KMS-11 (cell line): ENCODE measurements at regions not wholly inside any gene's neighbourhood (a gene's known extent, or its start where the extent isn't known, plus 50 kb on each side); places are given as distances from the start of the nearest gene placed in this dataset.

Experiments used
- H2AFZ ChIP-seq: fragments of 200-600 bp; sonication (generic); 2 replicates; pipeline ENCODE4 v1.6.1; 2016; ENCODE audit warnings: antibody characterized with exemption, mixed run types, low read depth
- H3K27ac ChIP-seq: fragments of 200-600 bp; sonication (generic); 2 replicates; pipeline ENCODE4 v1.6.1; 2016; ENCODE audit warnings: mild to moderate bottlenecking, mixed run types
- H3K27me3 ChIP-seq: fragments of 200-600 bp; sonication (generic); 2 replicates; pipeline ENCODE4 v1.6.1; 2017; ENCODE audit warnings: mild to moderate bottlenecking, low read depth, mixed run types, moderate library complexity; ENCODE audit not compliant: insufficient read depth
- H3K36me3 ChIP-seq: fragments of 200-600 bp; sonication (generic); 2 replicates; pipeline ENCODE4 v1.6.1; 2017; ENCODE audit warnings: mild to moderate bottlenecking, mixed run types; ENCODE audit not compliant: insufficient read depth
- H3K4me1 ChIP-seq: fragments of 200-600 bp; sonication (generic); 2 replicates; pipeline ENCODE4 v1.6.1; 2016; ENCODE audit warnings: mild to moderate bottlenecking, low read depth, mixed run types; ENCODE audit not compliant: poor library complexity, severe bottlenecking
- H3K4me2 ChIP-seq: fragments of 200-600 bp; sonication (generic); 2 replicates; pipeline ENCODE4 v1.7.0; 2016; ENCODE audit warnings: mild to moderate bottlenecking, mixed run types
- H3K4me3 ChIP-seq: fragments of 200-600 bp; sonication (generic); IDR thresholded peaks from 2 replicates; pipeline ENCODE4 v1.6.1; 2017; ENCODE audit warnings: low read depth, low read length, mixed read lengths; ENCODE audit not compliant: insufficient read depth
- H3K79me2 ChIP-seq: fragments of 200-600 bp; sonication (generic); 2 replicates; pipeline ENCODE4 v1.6.1; 2016; ENCODE audit warnings: low read depth, mixed run types; ENCODE audit not compliant: insufficient read depth
- H3K9ac ChIP-seq: fragments of 200-600 bp; sonication (generic); 2 replicates; pipeline ENCODE4 v1.6.1; 2016; ENCODE audit warnings: mild to moderate bottlenecking, mixed run types
- H4K20me1 ChIP-seq: fragments of 200-600 bp; sonication (generic); 2 replicates; pipeline ENCODE4 v1.6.1; 2016; ENCODE audit warnings: mild to moderate bottlenecking, mixed run types; ENCODE audit not compliant: insufficient read depth
- TF ChIP-seq, protein P1 (sequence below): fragments of 200-600 bp; sonication (generic); conservative IDR thresholded peaks from 2 replicates; pipeline ENCODE4 v1.6.1; 2017; ENCODE audit warnings: low read depth, mild to moderate bottlenecking, antibody characterized with exemption, low read length, moderate library complexity, mixed read lengths

- no peak overlapping the region for H3K27ac ChIP-seq
- no peaks in the 10 kb centered on the region for H3K27me3 ChIP-seq
- no peak overlapping the region for H3K9ac ChIP-seq
- TF ChIP-seq, protein P1, sequence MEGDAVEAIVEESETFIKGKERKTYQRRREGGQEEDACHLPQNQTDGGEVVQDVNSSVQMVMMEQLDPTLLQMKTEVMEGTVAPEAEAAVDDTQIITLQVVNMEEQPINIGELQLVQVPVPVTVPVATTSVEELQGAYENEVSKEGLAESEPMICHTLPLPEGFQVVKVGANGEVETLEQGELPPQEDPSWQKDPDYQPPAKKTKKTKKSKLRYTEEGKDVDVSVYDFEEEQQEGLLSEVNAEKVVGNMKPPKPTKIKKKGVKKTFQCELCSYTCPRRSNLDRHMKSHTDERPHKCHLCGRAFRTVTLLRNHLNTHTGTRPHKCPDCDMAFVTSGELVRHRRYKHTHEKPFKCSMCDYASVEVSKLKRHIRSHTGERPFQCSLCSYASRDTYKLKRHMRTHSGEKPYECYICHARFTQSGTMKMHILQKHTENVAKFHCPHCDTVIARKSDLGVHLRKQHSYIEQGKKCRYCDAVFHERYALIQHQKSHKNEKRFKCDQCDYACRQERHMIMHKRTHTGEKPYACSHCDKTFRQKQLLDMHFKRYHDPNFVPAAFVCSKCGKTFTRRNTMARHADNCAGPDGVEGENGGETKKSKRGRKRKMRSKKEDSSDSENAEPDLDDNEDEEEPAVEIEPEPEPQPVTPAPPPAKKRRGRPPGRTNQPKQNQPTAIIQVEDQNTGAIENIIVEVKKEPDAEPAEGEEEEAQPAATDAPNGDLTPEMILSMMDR: no peak
- H3K4me1 ChIP-seq: no peaks in the 10 kb centered on the region
- H3K4me2 ChIP-seq: no peak overlapping the region
- H3K36me3 ChIP-seq: no peaks in the 10 kb centered on the region
- no peak overlapping the region for H3K4me3 ChIP-seq
- H2AFZ ChIP-seq: no peak overlapping the region
- H3K79me2 ChIP-seq: no peaks in the 10 kb centered on the region
- no peaks in the 10 kb centered on the region for H4K20me1 ChIP-seq
Observed at GRCh38 chr1:88293691-88294190, 390.3 kb upstream of the PKN2 start.

- Histone ChIP-seq H3K36me3 (no peaks in the 10 kb centered on the region), H3K4me1 (no peaks in the 10 kb centered on the region), H3K27ac (no peak overlapping the region), H3K4me3 (no peak overlapping the region), H4K20me1 (no peaks in the 10 kb centered on the region), H3K27me3 (no peaks in the 10 kb centered on the region), H3K9ac (no peak overlapping the region), H3K79me2 (no peaks in the 10 kb centered on the region), H3K4me2 (no peak overlapping the region), H2AFZ (no peak overlapping the region)
- TF ChIP-seq, protein P1: no peak
Observed at GRCh38 chr1:88296227-88296626, 387.8 kb upstream of the PKN2 start.

DNA sequence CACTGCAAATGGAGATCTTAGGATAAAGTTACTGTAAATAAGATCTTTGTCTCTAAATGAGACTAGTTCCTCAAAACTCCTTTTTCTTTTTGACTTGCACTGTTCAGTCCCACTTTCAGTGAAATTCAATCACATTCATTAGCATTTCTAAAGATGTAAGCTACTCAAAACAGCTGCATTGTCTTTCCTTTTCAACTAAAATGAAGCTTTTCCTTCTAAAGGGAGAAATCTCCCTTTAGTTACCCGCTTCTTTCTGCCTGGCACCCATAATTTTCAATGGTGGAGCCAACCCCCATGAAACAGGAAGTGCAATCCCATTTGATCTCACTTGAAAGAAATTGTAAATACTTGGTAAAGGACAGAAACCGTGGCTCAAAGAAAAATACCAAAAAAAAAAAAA is 387.4 kb upstream of the PKN2 start:
- H3K36me3 ChIP-seq: no peaks in the 10 kb centered on the region
- no peak overlapping the region for H3K9ac ChIP-seq
- H3K79me2 ChIP-seq: no peaks in the 10 kb centered on the region
- H3K27me3 ChIP-seq: no peaks in the 10 kb centered on the region
- no peaks in the 10 kb centered on the region for H3K4me1 ChIP-seq
- H4K20me1 ChIP-seq: no peaks in the 10 kb centered on the region
- no peak overlapping the region for H2AFZ ChIP-seq
- no peak overlapping the region for H3K4me2 ChIP-seq
- TF ChIP-seq, protein P1: no peak
- no peak overlapping the region for H3K4me3 ChIP-seq
- H3K27ac ChIP-seq: no peak overlapping the region

DNA sequence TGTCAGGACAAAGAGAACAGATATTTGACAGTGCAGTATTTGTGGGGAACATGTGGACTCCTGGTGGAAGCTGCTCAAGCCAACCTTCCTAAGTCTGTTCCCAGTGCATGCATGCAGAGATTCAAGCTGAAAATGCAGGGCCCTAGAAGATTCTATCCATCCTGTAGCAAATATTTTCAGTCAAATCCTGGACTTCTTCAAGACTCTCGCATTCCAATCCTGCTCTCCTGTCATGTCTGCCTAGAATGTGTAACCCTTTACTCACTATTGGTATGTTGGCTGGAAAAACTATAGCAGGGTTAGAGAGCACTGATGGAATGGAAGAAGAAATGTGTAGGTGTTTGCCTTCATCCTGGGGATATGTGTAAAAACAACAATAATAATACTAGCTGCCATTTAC is 385.6 kb upstream of the PKN2 start:
- Histone ChIP-seq H3K9ac (no peak overlapping the region), H3K4me3 (no peak overlapping the region), H3K36me3 (no peaks in the 10 kb centered on the region), H3K4me1 (no peaks in the 10 kb centered on the region), H3K4me2 (no peak overlapping the region), H3K27ac (no peak overlapping the region), H3K79me2 (no peaks in the 10 kb centered on the region), H2AFZ (no peak overlapping the region), H4K20me1 (no peaks in the 10 kb centered on the region), H3K27me3 (no peaks in the 10 kb centered on the region)
- TF ChIP-seq, protein P1: no peak
